ENCODE measurements at regions not wholly inside any gene's neighbourhood (a gene's known extent, or its start where the extent isn't known, plus 50 kb on each side); places are given as distances from the start of the nearest gene placed in this dataset.
"Not testable (repeated sequence)": the region's sequence is repeated elsewhere in the genome, so short reads cannot be mapped to it uniquely, and the experiment has no call there.

DNA sequence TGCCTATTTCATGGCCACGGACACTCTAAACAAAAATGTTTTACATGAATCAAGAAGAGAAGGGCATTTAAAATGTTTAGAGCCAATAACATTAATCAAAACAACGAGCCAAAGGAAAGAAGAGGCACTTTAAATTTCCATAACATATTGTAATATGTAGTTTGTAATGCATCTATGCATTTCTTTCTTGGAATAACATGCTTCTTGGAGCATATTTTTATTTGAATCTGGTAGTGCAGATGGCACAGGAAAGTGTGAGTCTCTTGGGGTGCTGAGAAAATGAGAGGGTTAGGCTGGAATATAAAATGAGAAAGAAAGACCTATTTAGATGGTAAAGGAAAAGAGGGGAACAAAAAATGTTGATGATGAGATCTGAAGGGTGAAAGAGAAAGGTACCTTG, 305.4 kb downstream of the BTBD3 start:
- H3K4me1 ChIP-seq (ENCODE audit: control insufficient read depth, insufficient read depth, low read length) = no peaks in the 10 kb centered on the region
- no peaks in the 10 kb centered on the region for H3K27me3 ChIP-seq (ENCODE audit: control insufficient read depth, insufficient read depth, low read length)
- H3K4me3 ChIP-seq (ENCODE audit: low read length) = no peak overlapping the region
- no CpG with 5 or more reads among the region's 2 CpGs for WGBS (ENCODE audit: insufficient coverage, insufficient read length)
- no peak overlapping the region for H3K27ac ChIP-seq (ENCODE audit: low read length)
- no peaks in the 10 kb centered on the region for H3K36me3 ChIP-seq (ENCODE audit: control insufficient read depth, insufficient read depth, low read length)
- no peaks in the 10 kb centered on the region for H3K9me3 ChIP-seq (ENCODE audit: control insufficient read depth, insufficient read depth, low read length)
- no peak for DNase-seq (ENCODE audit: low read depth, low spot score)

DNA sequence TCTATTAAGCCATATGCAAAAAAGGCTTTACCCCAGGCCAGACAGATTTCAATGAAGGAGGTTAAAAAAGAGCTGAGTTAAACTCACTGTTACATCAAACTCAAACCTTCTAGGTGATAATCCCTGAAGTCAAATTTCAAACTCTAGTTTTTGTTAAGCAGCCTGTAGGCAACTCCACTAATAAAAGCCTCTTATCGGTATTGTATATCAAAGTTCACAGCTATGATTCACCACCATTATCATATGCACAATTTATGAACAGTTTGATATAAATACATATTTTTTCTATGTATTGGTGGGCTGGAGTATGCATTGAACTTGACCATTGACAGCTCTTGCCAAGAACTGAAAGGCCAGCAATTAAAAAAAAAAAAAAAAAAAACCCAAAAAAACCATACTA, 308.2 kb downstream of the BTBD3 start:
- no peak for DNase-seq (ENCODE audit: low read depth, low spot score)
- Histone ChIP-seq H3K36me3 (ENCODE audit: control insufficient read depth, insufficient read depth, low read length) (no peaks in the 10 kb centered on the region), H3K4me3 (ENCODE audit: low read length) (no peak overlapping the region), H3K27me3 (ENCODE audit: control insufficient read depth, insufficient read depth, low read length) (no peaks in the 10 kb centered on the region), H3K27ac (ENCODE audit: low read length) (no peak overlapping the region), H3K4me1 (ENCODE audit: control insufficient read depth, insufficient read depth, low read length) (no peaks in the 10 kb centered on the region), H3K9me3 (ENCODE audit: control insufficient read depth, insufficient read depth, low read length) (no peaks in the 10 kb centered on the region)
- no CpG with 5 or more reads among the region's 1 CpG for WGBS (ENCODE audit: insufficient coverage, insufficient read length)

- H3K9me3 ChIP-seq (ENCODE audit: control insufficient read depth, insufficient read depth, low read length) = no peaks in the 10 kb centered on the region
- no peaks in the 10 kb centered on the region for H3K27me3 ChIP-seq (ENCODE audit: control insufficient read depth, insufficient read depth, low read length)
- DNase-seq (ENCODE audit: low read depth, low spot score) = no peak
- no peak overlapping the region for H3K27ac ChIP-seq (ENCODE audit: low read length)
- no peaks in the 10 kb centered on the region for H3K4me1 ChIP-seq (ENCODE audit: control insufficient read depth, insufficient read depth, low read length)
- H3K36me3 ChIP-seq (ENCODE audit: control insufficient read depth, insufficient read depth, low read length) = no peaks in the 10 kb centered on the region
- no peak overlapping the region for H3K4me3 ChIP-seq (ENCODE audit: low read length)
Measured at GRCh38 chr20:12229891-12230290, 312.2 kb downstream of the BTBD3 start.

GRCh38 chr20:12237772-12238171, 320.1 kb downstream of the BTBD3 start:
- Histone ChIP-seq H3K36me3 (ENCODE audit: control insufficient read depth, insufficient read depth, low read length) (no peaks in the 10 kb centered on the region), H3K9me3 (ENCODE audit: control insufficient read depth, insufficient read depth, low read length) (no peaks in the 10 kb centered on the region), H3K4me3 (ENCODE audit: low read length) (no peak overlapping the region), H3K27me3 (ENCODE audit: control insufficient read depth, insufficient read depth, low read length) (no peaks in the 10 kb centered on the region), H3K27ac (ENCODE audit: low read length) (no peak overlapping the region), H3K4me1 (ENCODE audit: control insufficient read depth, insufficient read depth, low read length) (no peaks in the 10 kb centered on the region)
- no CpG with 5 or more reads among the region's 6 CpGs for WGBS (ENCODE audit: insufficient coverage, insufficient read length)
- no peak for DNase-seq (ENCODE audit: low read depth, low spot score)

DNA sequence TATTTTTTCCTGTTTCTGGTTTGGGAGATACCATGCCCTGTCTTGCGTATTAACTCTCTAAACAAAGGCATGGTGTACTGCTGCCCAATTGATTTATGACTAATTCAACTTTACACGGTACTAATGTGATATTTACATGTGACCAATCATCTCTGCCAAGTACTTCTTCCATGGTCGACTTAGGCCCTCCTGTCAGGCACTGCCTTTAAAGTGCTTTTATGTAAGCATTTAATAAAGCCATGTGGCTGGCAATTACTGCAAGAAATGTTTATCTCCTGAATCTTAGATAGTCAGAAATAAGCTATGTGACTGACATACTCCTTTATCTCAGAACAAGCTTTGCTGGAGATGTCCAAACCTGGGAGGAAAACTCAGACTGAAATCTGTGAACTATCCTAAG, 323.4 kb downstream of the BTBD3 start:
- Histone ChIP-seq H3K4me1 (ENCODE audit: control insufficient read depth, insufficient read depth, low read length) (no peaks in the 10 kb centered on the region), H3K27ac (ENCODE audit: low read length) (no peak overlapping the region), H3K4me3 (ENCODE audit: low read length) (no peak overlapping the region), H3K9me3 (ENCODE audit: control insufficient read depth, insufficient read depth, low read length) (no peaks in the 10 kb centered on the region), H3K27me3 (ENCODE audit: control insufficient read depth, insufficient read depth, low read length) (no peaks in the 10 kb centered on the region), H3K36me3 (ENCODE audit: control insufficient read depth, insufficient read depth, low read length) (no peaks in the 10 kb centered on the region)
- no peak for DNase-seq (ENCODE audit: low read depth, low spot score)
- WGBS (ENCODE audit: insufficient coverage, insufficient read length) = no CpG with 5 or more reads among the region's 3 CpGs

GRCh38 chr20:12243327-12243726, 325.6 kb downstream of the BTBD3 start:
- no peak for DNase-seq (ENCODE audit: low read depth, low spot score)
- WGBS (ENCODE audit: insufficient coverage, insufficient read length) = no CpG with 5 or more reads among the region's 5 CpGs
- Histone ChIP-seq H3K27me3 (ENCODE audit: control insufficient read depth, insufficient read depth, low read length) (no peaks in the 10 kb centered on the region), H3K9me3 (ENCODE audit: control insufficient read depth, insufficient read depth, low read length) (no peaks in the 10 kb centered on the region), H3K4me1 (ENCODE audit: control insufficient read depth, insufficient read depth, low read length) (no peaks in the 10 kb centered on the region), H3K36me3 (ENCODE audit: control insufficient read depth, insufficient read depth, low read length) (no peaks in the 10 kb centered on the region), H3K4me3 (ENCODE audit: low read length) (no peak overlapping the region), H3K27ac (ENCODE audit: low read length) (no peak overlapping the region)

- Histone ChIP-seq H3K4me1 (ENCODE audit: control insufficient read depth, insufficient read depth, low read length) (no peaks in the 10 kb centered on the region), H3K27me3 (ENCODE audit: control insufficient read depth, insufficient read depth, low read length) (no peaks in the 10 kb centered on the region), H3K9me3 (ENCODE audit: control insufficient read depth, insufficient read depth, low read length) (no peaks in the 10 kb centered on the region), H3K4me3 (ENCODE audit: low read length) (no peak overlapping the region), H3K27ac (ENCODE audit: low read length) (no peak overlapping the region), H3K36me3 (ENCODE audit: control insufficient read depth, insufficient read depth, low read length) (no peaks in the 10 kb centered on the region)
- no peak for DNase-seq (ENCODE audit: low read depth, low spot score)
- WGBS (ENCODE audit: insufficient coverage, insufficient read length) = no CpG with 5 or more reads among the region's 2 CpGs
Measured at GRCh38 chr20:12248481-12248880, 330.8 kb downstream of the BTBD3 start.

DNA sequence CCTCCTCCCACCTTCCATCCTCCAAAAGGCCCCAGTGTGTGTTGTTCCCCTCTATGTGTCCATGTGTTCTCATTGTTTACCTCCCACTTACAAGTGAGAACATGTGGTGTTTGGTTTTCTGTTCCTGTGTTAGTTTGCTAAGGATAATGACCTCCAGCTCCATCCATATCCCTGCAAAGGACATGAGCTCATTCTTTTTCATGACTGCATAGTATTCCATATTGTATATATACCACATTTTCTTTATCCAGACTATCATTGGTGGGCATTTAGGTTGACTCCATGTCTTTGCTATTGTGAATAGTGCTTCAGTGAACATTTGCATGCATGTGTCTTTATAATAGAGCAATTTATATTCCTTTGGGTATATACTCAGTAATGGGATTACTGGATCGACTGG, 333.0 kb downstream of the BTBD3 start:
- not testable (repeated sequence) for H3K36me3 ChIP-seq (ENCODE audit: control insufficient read depth, insufficient read depth, low read length); H3K27me3 ChIP-seq (ENCODE audit: control insufficient read depth, insufficient read depth, low read length); H3K4me1 ChIP-seq (ENCODE audit: control insufficient read depth, insufficient read depth, low read length); DNase-seq (ENCODE audit: low read depth, low spot score); H3K4me3 ChIP-seq (ENCODE audit: low read length); H3K9me3 ChIP-seq (ENCODE audit: control insufficient read depth, insufficient read depth, low read length); H3K27ac ChIP-seq (ENCODE audit: low read length)
- no CpG with 5 or more reads among the region's 1 CpG for WGBS (ENCODE audit: insufficient coverage, insufficient read length)

GRCh38 chr20:12252793-12253192, 335.1 kb downstream of the BTBD3 start:
- Histone ChIP-seq H3K27me3 (ENCODE audit: control insufficient read depth, insufficient read depth, low read length) (no peaks in the 10 kb centered on the region), H3K4me1 (ENCODE audit: control insufficient read depth, insufficient read depth, low read length) (peaks cover 1% of the 10 kb centered on the region; the same call in 1 of the 2 replicates), H3K4me3 (ENCODE audit: low read length) (no peak overlapping the region), H3K27ac (ENCODE audit: low read length) (no peak overlapping the region), H3K36me3 (ENCODE audit: control insufficient read depth, insufficient read depth, low read length) (no peaks in the 10 kb centered on the region), H3K9me3 (ENCODE audit: control insufficient read depth, insufficient read depth, low read length) (no peaks in the 10 kb centered on the region)
- no CpG with 5 or more reads among the region's 7 CpGs for WGBS (ENCODE audit: insufficient coverage, insufficient read length)
- DNase-seq (ENCODE audit: low read depth, low spot score) = peak; percentile 35

DNA sequence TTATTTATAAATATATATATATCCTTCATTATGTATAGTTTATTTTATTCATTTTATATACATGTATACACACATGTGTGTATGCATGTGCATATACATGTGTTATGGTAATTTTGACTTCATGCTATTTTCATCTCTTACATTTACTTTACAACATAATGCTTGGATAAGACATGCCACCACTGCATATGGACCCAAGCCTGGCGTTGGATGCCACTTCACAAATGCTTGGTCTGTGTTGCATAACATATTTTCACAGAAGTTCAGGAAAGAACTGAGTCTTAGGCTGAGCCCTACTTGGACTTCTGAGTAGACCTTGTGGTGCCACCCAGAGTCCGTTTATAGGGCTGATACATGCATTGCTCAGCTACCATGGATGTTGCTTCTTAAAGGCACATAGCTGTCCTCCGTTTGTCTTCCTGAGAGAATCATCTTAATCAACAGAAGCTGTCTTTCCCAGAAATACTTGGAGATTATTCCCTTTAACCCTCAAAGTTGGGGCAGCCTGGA, 337.8 kb downstream of the BTBD3 start:
- DNase-seq (ENCODE audit: low read depth, low spot score) = no peak
- Histone ChIP-seq H3K36me3 (ENCODE audit: control insufficient read depth, insufficient read depth, low read length) (no peaks in the 10 kb centered on the region), H3K4me3 (ENCODE audit: low read length) (no peak overlapping the region), H3K27me3 (ENCODE audit: control insufficient read depth, insufficient read depth, low read length) (no peaks in the 10 kb centered on the region), H3K27ac (ENCODE audit: low read length) (no peak overlapping the region), H3K4me1 (ENCODE audit: control insufficient read depth, insufficient read depth, low read length) (peaks cover 1% of the 10 kb centered on the region; the same call in 1 of the 2 replicates), H3K9me3 (ENCODE audit: control insufficient read depth, insufficient read depth, low read length) (no peaks in the 10 kb centered on the region)
- WGBS (ENCODE audit: insufficient coverage, insufficient read length) = no CpG with 5 or more reads among the region's 3 CpGs

DNA sequence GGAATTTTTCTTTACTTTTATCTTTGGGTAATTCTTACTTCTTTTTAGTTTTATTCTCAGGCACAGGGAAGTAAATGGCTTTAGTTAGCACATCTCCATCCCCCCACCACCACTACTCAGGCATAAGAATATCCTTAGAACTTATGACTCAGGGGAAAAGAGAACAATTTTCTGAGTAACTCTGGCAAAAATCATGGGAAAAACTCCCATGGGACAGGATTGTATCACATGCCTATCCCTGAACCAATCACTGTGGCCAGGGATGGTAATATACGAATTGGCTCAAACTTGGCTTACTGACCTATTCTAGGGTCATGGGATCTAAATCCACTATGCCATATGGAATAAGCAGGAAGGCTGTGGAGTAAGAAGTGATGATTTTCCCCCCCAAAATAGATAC, 339.1 kb downstream of the BTBD3 start:
- Histone ChIP-seq H3K27me3 (ENCODE audit: control insufficient read depth, insufficient read depth, low read length) (no peaks in the 10 kb centered on the region), H3K27ac (ENCODE audit: low read length) (no peak overlapping the region), H3K4me1 (ENCODE audit: control insufficient read depth, insufficient read depth, low read length) (peaks cover 1% of the 10 kb centered on the region; the same call in 1 of the 2 replicates), H3K4me3 (ENCODE audit: low read length) (no peak overlapping the region), H3K36me3 (ENCODE audit: control insufficient read depth, insufficient read depth, low read length) (no peaks in the 10 kb centered on the region), H3K9me3 (ENCODE audit: control insufficient read depth, insufficient read depth, low read length) (no peaks in the 10 kb centered on the region)
- no CpG with 5 or more reads among the region's 1 CpG for WGBS (ENCODE audit: insufficient coverage, insufficient read length)
- no peak for DNase-seq (ENCODE audit: low read depth, low spot score)
